Body of pancreas (tissue), 4 donors: ENCODE measurements at regions not wholly inside any gene's neighbourhood (a gene's known extent, or its start where the extent isn't known, plus 50 kb on each side); places are given as distances from the start of the nearest gene placed in this dataset.
"Not testable (repeated sequence)": the region's sequence is repeated elsewhere in the genome, so short reads cannot be mapped to it uniquely, and the experiment has no call there.

Experiments used
- ATAC-seq: fragments of 150-250 bp; one replicate; pipeline ENCODE4 v1.9.1; 2016
- DNase-seq, 4 donors: peaks; one replicate each; pipeline ENCODE4 v3.0.0-alpha.2; 2019
- H3K27ac ChIP-seq, 4 donors: fragments of 200-600 bp; sonication (generic); 1 replicate in 3 of 4; 2 replicates in 1 of 4; pipeline versions ENCODE4 v1.5.1 to v1.6.1; 2016 to 2019; ENCODE audit warnings: mild to moderate bottlenecking in 1 of 4, mixed read lengths in 1 of 4, moderate library complexity in 1 of 4
- H3K27me3 ChIP-seq, 2 donors: fragments of 200-600 bp; sonication (generic); one replicate each; pipeline ENCODE4 v1.6.0; 2016; ENCODE audit warnings: mild to moderate bottlenecking in 1 of 2
- H3K36me3 ChIP-seq, 2 donors: fragments of 200-600 bp; sonication (generic); replicated peaks in 1 of 2; 2 replicates each; pipeline ENCODE4 v1.5.1; 2016; ENCODE audit warnings: low read depth in 2 of 2; ENCODE audit not compliant: insufficient read depth in 1 of 2
- H3K4me1 ChIP-seq: fragments of 200-600 bp; sonication (generic); one replicate; pipeline ENCODE4 v1.6.0; 2016
- H3K4me3 ChIP-seq, 2 donors: fragments of 200-600 bp; sonication (generic); 1 replicate in 1 of 2; 2 replicates in 1 of 2; pipeline ENCODE4 v1.5.1; 2016 to 2019
- H3K9me3 ChIP-seq, 3 donors: fragments of 200-600 bp; sonication (generic); 1 replicate in 2 of 3; 2 replicates in 1 of 3; pipeline ENCODE4 v1.5.1; 2016
- POLR2A ChIP-seq, 3 donors: fragments of 450-650 bp; IDR thresholded peaks; one replicate each; pipeline ENCODE4 v1.6.1; 2016; ENCODE audit warnings: antibody characterized with exemption in 3 of 3, mild to moderate bottlenecking in 2 of 3
- WGBS, 2 donors: methylation state at CpG; one replicate each; pipeline ENCODE4 v1.1.5; 2017; 5-methylcytosine and 5-hydroxymethylcytosine counted together
- intact Hi-C: fragments of 100-400 bp; cut with DNase I; formaldehyde crosslinking; loops from one replicate; pipeline ENCODE4 v1.15.1; 2023
- TF ChIP-seq, protein P1 (sequence below), 7 experiments: fragments of 450-650 bp in 4 of 7; fragments of 200-600 bp in 3 of 7; sonication (generic) in 3 of 7; IDR thresholded peaks; one replicate each; pipeline ENCODE4 v1.5.1; 2016 to 2019; ENCODE audit warnings: antibody characterized with exemption in 7 of 7

DNA sequence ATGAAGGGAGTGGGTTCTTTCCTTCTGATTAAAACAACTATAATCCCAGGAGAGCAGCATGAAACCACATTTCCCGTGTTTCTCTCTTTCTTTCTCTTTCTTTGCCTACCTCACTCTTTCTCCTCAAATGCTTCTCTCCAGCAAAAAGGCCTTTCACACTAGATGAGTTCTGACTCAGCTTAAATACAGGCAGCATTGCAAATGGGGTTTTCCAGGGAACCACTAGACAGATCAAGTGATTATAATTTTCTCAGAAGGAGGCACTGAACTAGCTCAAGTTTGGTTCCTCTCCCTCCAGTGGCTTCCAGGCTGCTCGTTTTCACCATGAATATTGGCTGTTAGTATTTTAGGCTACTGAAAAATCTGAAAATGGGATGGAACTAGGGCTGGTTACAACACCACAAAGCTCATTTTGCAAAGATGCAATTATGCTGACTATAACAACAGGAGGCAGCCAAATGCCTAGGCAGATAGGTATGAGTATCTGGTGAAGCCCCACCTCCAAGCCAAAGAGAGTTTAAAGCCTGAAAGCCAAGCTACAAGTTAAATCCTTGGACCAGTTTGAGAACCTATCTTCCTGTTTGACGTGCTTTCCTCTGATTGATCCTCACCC, 260.0 kb downstream of the MMUT start:
- H3K36me3 ChIP-seq, result no peaks in the 10 kb centered on the region
- no peaks in the 10 kb centered on the region for H3K9me3 ChIP-seq
- H3K27me3 ChIP-seq, result no peaks in the 10 kb centered on the region
- no peak for ATAC-seq
- 46 to 49% methylated on average over 3 of the region's 3 CpGs for WGBS, 2 donors
- no peak overlapping the region for H3K27ac ChIP-seq
- DNase-seq, result no peak
- TF ChIP-seq POLR2A (IDR thresholded peaks at IDR 0.05), result no peak
- TF ChIP-seq, protein P1, sequence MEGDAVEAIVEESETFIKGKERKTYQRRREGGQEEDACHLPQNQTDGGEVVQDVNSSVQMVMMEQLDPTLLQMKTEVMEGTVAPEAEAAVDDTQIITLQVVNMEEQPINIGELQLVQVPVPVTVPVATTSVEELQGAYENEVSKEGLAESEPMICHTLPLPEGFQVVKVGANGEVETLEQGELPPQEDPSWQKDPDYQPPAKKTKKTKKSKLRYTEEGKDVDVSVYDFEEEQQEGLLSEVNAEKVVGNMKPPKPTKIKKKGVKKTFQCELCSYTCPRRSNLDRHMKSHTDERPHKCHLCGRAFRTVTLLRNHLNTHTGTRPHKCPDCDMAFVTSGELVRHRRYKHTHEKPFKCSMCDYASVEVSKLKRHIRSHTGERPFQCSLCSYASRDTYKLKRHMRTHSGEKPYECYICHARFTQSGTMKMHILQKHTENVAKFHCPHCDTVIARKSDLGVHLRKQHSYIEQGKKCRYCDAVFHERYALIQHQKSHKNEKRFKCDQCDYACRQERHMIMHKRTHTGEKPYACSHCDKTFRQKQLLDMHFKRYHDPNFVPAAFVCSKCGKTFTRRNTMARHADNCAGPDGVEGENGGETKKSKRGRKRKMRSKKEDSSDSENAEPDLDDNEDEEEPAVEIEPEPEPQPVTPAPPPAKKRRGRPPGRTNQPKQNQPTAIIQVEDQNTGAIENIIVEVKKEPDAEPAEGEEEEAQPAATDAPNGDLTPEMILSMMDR (IDR thresholded peaks at IDR 0.05), result no peak
- intact Hi-C loops, result no loop called here
- H3K4me3 ChIP-seq, result no peak overlapping the region
- H3K4me1 ChIP-seq, result no peaks in the 10 kb centered on the region

DNA sequence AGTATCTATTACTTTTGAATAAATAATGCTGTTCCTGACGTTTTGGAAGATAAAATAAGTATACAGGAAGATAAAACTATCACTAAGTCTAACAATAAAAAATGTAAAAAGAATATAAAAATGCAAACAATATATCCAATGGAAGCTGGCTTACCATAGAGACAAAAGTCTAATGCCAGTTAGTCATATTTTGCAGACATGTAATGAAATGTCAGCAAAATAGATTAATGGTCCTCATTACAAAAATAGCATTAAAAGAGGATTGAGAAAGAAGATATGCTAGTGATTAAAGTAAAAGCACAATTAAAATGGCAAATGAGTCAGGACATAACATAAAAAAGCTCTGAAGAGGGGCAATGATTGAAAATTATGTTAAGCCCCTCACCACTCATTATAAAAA, 265.0 kb downstream of the MMUT start:
- ATAC-seq (no peak), DNase-seq (no peak)
- WGBS, 2 donors, result 0% methylated on average over 1 of the region's 1 CpG
- Histone ChIP-seq H3K27ac (no peak overlapping the region), H3K9me3 (no peaks in the 10 kb centered on the region), H3K27me3 (no peaks in the 10 kb centered on the region), H3K4me3 (no peak overlapping the region), H3K4me1 (no peaks in the 10 kb centered on the region), H3K36me3 (no peaks in the 10 kb centered on the region)
- TF ChIP-seq POLR2A (IDR thresholded peaks at IDR 0.05), result no peak
- TF ChIP-seq, protein P1 (IDR thresholded peaks at IDR 0.05), result no peak
- intact Hi-C loops, result no loop called here

DNA sequence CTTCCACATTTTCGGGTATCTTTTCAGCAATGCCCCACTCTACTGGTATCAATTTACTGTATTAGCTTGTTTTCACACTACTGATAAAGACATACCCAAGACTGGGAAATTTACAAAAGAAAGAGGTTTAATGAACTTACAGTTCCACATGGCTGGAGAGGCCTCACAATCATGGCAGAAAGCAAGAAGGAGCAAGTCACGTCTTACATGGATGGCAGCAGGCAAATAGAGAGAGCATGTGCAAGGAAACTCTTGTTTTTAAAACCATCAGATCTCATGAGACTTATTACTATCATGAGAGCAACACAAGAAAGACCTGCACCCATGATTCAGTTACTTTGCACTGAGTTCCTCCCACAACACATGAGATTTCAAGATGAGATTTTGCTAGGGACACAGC, 300.7 kb downstream of the MMUT start:
- H3K4me1 ChIP-seq, DNase-seq, H3K36me3 ChIP-seq, H3K27me3 ChIP-seq, H3K9me3 ChIP-seq, H3K4me3 ChIP-seq, ATAC-seq, H3K27ac ChIP-seq, intact Hi-C loops: not testable (repeated sequence)
- 49 to 51% methylated on average over 2 of the region's 2 CpGs for WGBS, 2 donors

DNA sequence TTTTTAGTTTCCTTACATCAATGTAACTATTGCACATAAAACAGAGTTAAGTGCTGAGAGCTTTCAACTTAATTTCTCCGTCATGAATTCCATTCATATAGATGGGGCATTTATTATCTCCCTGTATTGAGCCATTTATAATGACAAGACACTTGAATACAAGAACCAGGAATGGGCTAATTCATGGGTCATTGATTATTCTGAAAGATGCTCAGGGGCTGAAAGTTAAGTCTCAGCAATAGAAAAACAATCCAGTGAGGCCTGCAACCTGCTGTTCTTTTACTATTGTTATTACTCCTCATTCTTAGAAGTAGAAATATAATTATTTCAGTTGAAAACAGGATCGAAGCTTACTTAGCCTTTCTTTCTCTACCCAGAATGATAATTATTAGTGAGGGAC, 307.7 kb downstream of the MMUT start:
- Histone ChIP-seq H3K27me3 (no peaks in the 10 kb centered on the region), H3K4me1 (no peaks in the 10 kb centered on the region), H3K9me3 (no peaks in the 10 kb centered on the region), H3K27ac (no peak overlapping the region), H3K36me3 (no peaks in the 10 kb centered on the region), H3K4me3 (no peak overlapping the region)
- TF ChIP-seq POLR2A (IDR thresholded peaks at IDR 0.05), result no peak
- TF ChIP-seq, protein P1 (IDR thresholded peaks at IDR 0.05), result no peak
- intact Hi-C loops, result no loop called here
- ATAC-seq (no peak), DNase-seq (no peak)
- whole genome bisulfite sequencing, 2 donors, result 66 to 68% methylated on average over 2 of the region's 2 CpGs

DNA sequence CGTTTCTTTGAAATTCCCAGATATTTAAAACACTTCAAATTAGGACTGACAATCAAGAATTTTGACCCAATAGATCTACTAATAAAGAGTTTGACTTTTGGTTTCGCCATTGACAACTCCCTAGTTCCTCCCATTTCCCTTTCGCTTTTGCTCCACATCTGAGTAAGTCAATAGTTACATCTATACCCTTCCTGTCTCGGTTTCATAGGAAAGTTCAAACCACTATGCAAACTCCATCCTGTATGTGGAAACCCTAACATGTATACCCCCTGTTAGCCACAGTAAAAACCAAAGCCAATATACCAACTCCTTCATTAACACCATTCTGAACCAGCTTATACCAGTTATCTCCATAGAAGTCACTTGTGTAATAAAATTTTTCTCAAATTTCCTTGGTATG, 311.1 kb downstream of the MMUT start:
- WGBS, 2 donors, result 64 to 66% methylated on average over 4 of the region's 4 CpGs
- H3K4me1 ChIP-seq, result no peaks in the 10 kb centered on the region
- H3K9me3 ChIP-seq, result no peaks in the 10 kb centered on the region
- DNase-seq (no peak), ATAC-seq (no peak)
- intact Hi-C loops, result no loop called here
- no peaks in the 10 kb centered on the region for H3K27me3 ChIP-seq
- no peak overlapping the region for H3K27ac ChIP-seq
- TF ChIP-seq POLR2A (IDR thresholded peaks at IDR 0.05), result no peak
- TF ChIP-seq, protein P1 (IDR thresholded peaks at IDR 0.05), result no peak
- H3K36me3 ChIP-seq, result no peaks in the 10 kb centered on the region
- no peak overlapping the region for H3K4me3 ChIP-seq
